A549 (cell line): ENCODE measurements at regions not wholly inside any gene's neighbourhood (a gene's known extent, or its start where the extent isn't known, plus 50 kb on each side); places are given as distances from the start of the nearest gene placed in this dataset.

Experiments
- ATAC-seq, 2 experiments: fragments of 200-7000 bp in 1 of 2; fragments of >200 bp in 1 of 2; cut with Nextera tagmentation in 1 of 2; cut with Tn5 transposase in 1 of 2; 3 replicates each; pipeline versions ENCODE4 v1.8.0 to v1.9.1; 2018 to 2020; ENCODE audit warnings: mild to moderate bottlenecking in 1 of 2, moderate library complexity in 1 of 2
- CTCF ChIA-PET: fragments of 300-600 bp; sonication (Branson Sonifier 250); formaldehyde crosslinking; extraction: SDS; loops from one replicate; lab custom pipeline; 2021; ENCODE audit warnings: antibody characterized with exemption, inconsistent platforms; lab: Yijun Ruan, JAX
- POLR2A ChIA-PET: fragments of 350-600 bp; formaldehyde crosslinking; extraction: SDS; loops from one replicate; lab custom pipeline; 2021; ENCODE audit warnings: antibody characterized with exemption, inconsistent platforms; lab: Yijun Ruan, JAX
- DNase-seq, 2 experiments: peaks; one replicate each; pipeline versions ENCODE4 v3.0.0 to v3.0.0-alpha.2; 2011 to 2016; ENCODE audit warnings: low read depth in 1 of 2, low spot score in 1 of 2
- FAIRE-seq: peaks from 2 replicates; lab custom pipeline; 2011; peaks lifted over from hg19 to GRCh38; lab: Jason Lieb, UNC
- H3K27ac ChIP-seq, 2 experiments: fragments of >200 bp; sonication (Bioruptor Twin); formaldehyde crosslinking; 3 replicates each; pipeline ENCODE4 v1.5.1; 2016 to 2017
- H3K4me1 ChIP-seq: fragments of >200 bp; sonication (Bioruptor Twin); formaldehyde crosslinking; 3 replicates; pipeline ENCODE4 v1.6.1; 2016
- H3K4me2 ChIP-seq: fragments of >200 bp; sonication (Bioruptor Twin); formaldehyde crosslinking; 3 replicates; pipeline ENCODE4 v1.6.1; 2016
- H3K4me3 ChIP-seq: fragments of >200 bp; sonication (Bioruptor Twin); formaldehyde crosslinking; 3 replicates; pipeline ENCODE4 v1.5.1; 2016
- H3K9me3 ChIP-seq: fragments of >200 bp; sonication (Bioruptor Twin); formaldehyde crosslinking; 3 replicates; pipeline ENCODE4 v1.6.1; 2016
- BHLHE40 ChIP-seq: IDR thresholded peaks from 2 replicates; pipeline ENCODE4 v1.6.1; 2012; ENCODE audit warnings: low read depth, low read length, inconsistent platforms
- CBX2 ChIP-seq: fragments of 200-600 bp; sonication (generic); IDR thresholded peaks from 2 replicates; pipeline ENCODE4 v1.6.1; 2016; ENCODE audit warnings: low read depth, mild to moderate bottlenecking, borderline replicate concordance
- CHD4 ChIP-seq: fragments of 200-600 bp; sonication (generic); IDR thresholded peaks from 2 replicates; pipeline ENCODE4 v1.6.1; 2016; ENCODE audit warnings: antibody characterized with exemption, mild to moderate bottlenecking, borderline replicate concordance
- CTCF ChIP-seq: fragments of >200 bp; sonication (Bioruptor Twin); formaldehyde crosslinking; IDR thresholded peaks from 3 replicates; pipeline ENCODE4 v1.5.1; 2016
- EHF ChIP-seq: fragments of 250-450 bp; sonication (Bioruptor Pico); IDR thresholded peaks from 2 replicates; pipeline ENCODE4 v1.5.0; 2020; ENCODE audit warnings: mild to moderate bottlenecking
- EP300 ChIP-seq, 2 experiments: fragments of >200 bp; sonication (Bioruptor Twin); formaldehyde crosslinking; IDR thresholded peaks; 2 replicates in 1 of 2; 3 replicates in 1 of 2; pipeline ENCODE4 v1.6.1; 2016 to 2017
- ESRRA ChIP-seq: fragments of 150-350 bp; IDR thresholded peaks from 2 replicates; pipeline ENCODE4 v1.6.1; 2014; ENCODE audit warnings: mild to moderate bottlenecking, low read length, borderline replicate concordance
- FOXS1 ChIP-seq: fragments of 250-450 bp; sonication (Bioruptor Pico); IDR thresholded peaks from 2 replicates; pipeline ENCODE4 v1.5.0; 2020; ENCODE audit warnings: mild to moderate bottlenecking, moderate library complexity
- HEYL ChIP-seq: fragments of 250-450 bp; sonication (Bioruptor Pico); IDR thresholded peaks from 2 replicates; pipeline ENCODE4 v1.8.0; 2021; ENCODE audit warnings: mild to moderate bottlenecking, moderate library complexity
- HMGXB4 ChIP-seq: fragments of 250-450 bp; sonication (Bioruptor Pico); IDR thresholded peaks from 2 replicates; pipeline ENCODE4 v1.5.0; 2021; ENCODE audit warnings: mild to moderate bottlenecking, moderate library complexity, borderline replicate concordance
- HOXB13 ChIP-seq: fragments of 250-450 bp; sonication (Bioruptor Pico); IDR thresholded peaks from 2 replicates; pipeline ENCODE4 v1.5.0; 2020; ENCODE audit warnings: low read depth, mild to moderate bottlenecking, moderate library complexity
- HOXB5 ChIP-seq: fragments of 250-450 bp; sonication (Bioruptor Pico); IDR thresholded peaks from 2 replicates; pipeline ENCODE4 v1.5.0; 2020; ENCODE audit warnings: mild to moderate bottlenecking, moderate library complexity
- JUN ChIP-seq, 2 experiments: fragments of >200 bp; sonication (Bioruptor Twin); formaldehyde crosslinking; IDR thresholded peaks; 2 replicates in 1 of 2; 3 replicates in 1 of 2; pipeline ENCODE4 v1.6.1; 2016 to 2017
- KDM1A ChIP-seq: fragments of 200-600 bp; sonication (generic); IDR thresholded peaks from 2 replicates; pipeline ENCODE4 v1.6.1; 2016; ENCODE audit warnings: low read depth, mild to moderate bottlenecking
- KDM5A ChIP-seq: fragments of 200-600 bp; sonication (generic); IDR thresholded peaks from 2 replicates; pipeline ENCODE4 v1.6.1; 2016; ENCODE audit warnings: antibody characterized with exemption, mild to moderate bottlenecking
- MAFK ChIP-seq: fragments of 450-650 bp; IDR thresholded peaks from 2 replicates; pipeline ENCODE4 v1.6.1; 2014; ENCODE audit not compliant: partially characterized antibody
- MYC ChIP-seq: IDR thresholded peaks from 2 replicates; pipeline ENCODE4 v1.6.1; 2012; ENCODE audit warnings: mild to moderate bottlenecking, inconsistent platforms, low read length, improper control_type of control experiment, borderline replicate concordance
- NFE2L2 ChIP-seq: fragments of 150-350 bp; conservative IDR thresholded peaks from 2 replicates; pipeline ENCODE4 v1.6.1; 2014; ENCODE audit warnings: low read length
- NR3C1 ChIP-seq: fragments of >200 bp; sonication (Bioruptor Twin); formaldehyde crosslinking; IDR thresholded peaks from 3 replicates; pipeline ENCODE4 v1.6.1; 2017
- PHF8 ChIP-seq: fragments of 200-600 bp; sonication (generic); IDR thresholded peaks from 2 replicates; pipeline ENCODE4 v1.6.1; 2016; ENCODE audit warnings: low read depth, mild to moderate bottlenecking, antibody characterized with exemption, moderate library complexity, borderline replicate concordance
- POLR2A ChIP-seq: IDR thresholded peaks from 2 replicates; pipeline ENCODE4 v1.6.1; 2012; ENCODE audit warnings: mild to moderate bottlenecking, low read length
- POLR2AphosphoS2 ChIP-seq: conservative IDR thresholded peaks from 2 replicates; pipeline ENCODE4 v1.6.1; 2012; ENCODE audit warnings: low read length, improper control_type of control experiment, inconsistent platforms
- RCOR1 ChIP-seq: fragments of 150-350 bp; IDR thresholded peaks from 2 replicates; pipeline ENCODE4 v1.6.1; 2014; ENCODE audit warnings: antibody characterized with exemption, low read length, low read depth
- RFX5 ChIP-seq: fragments of 450-650 bp; IDR thresholded peaks from 2 replicates; pipeline ENCODE4 v1.7.1; 2014; ENCODE audit warnings: antibody characterized with exemption, mild to moderate bottlenecking, moderate library complexity
- SREBF2 ChIP-seq: fragments of 450-650 bp; IDR thresholded peaks from 2 replicates; pipeline ENCODE4 v1.6.1; 2014; ENCODE audit warnings: mild to moderate bottlenecking, moderate library complexity
- ZC3H11A ChIP-seq: fragments of 450-650 bp; IDR thresholded peaks from 2 replicates; pipeline ENCODE4 v1.6.1; 2014; ENCODE audit warnings: antibody characterized with exemption, mild to moderate bottlenecking
- ZFP36 ChIP-seq: fragments of 450-650 bp; IDR thresholded peaks from 2 replicates; pipeline ENCODE4 v1.6.1; 2014; ENCODE audit warnings: borderline replicate concordance; ENCODE audit not compliant: partially characterized antibody
- WGBS: methylation state at CpG from one replicate; pipeline ENCODE4 v1.1.6; 2017; ENCODE audit errors: missing lambda C conversion rate; 5-methylcytosine and 5-hydroxymethylcytosine counted together
- TF ChIP-seq, protein P1 (sequence below): fragments of >200 bp; sonication (Bioruptor Twin); formaldehyde crosslinking; IDR thresholded peaks from 3 replicates; pipeline ENCODE4 v1.6.1; 2016

DNA sequence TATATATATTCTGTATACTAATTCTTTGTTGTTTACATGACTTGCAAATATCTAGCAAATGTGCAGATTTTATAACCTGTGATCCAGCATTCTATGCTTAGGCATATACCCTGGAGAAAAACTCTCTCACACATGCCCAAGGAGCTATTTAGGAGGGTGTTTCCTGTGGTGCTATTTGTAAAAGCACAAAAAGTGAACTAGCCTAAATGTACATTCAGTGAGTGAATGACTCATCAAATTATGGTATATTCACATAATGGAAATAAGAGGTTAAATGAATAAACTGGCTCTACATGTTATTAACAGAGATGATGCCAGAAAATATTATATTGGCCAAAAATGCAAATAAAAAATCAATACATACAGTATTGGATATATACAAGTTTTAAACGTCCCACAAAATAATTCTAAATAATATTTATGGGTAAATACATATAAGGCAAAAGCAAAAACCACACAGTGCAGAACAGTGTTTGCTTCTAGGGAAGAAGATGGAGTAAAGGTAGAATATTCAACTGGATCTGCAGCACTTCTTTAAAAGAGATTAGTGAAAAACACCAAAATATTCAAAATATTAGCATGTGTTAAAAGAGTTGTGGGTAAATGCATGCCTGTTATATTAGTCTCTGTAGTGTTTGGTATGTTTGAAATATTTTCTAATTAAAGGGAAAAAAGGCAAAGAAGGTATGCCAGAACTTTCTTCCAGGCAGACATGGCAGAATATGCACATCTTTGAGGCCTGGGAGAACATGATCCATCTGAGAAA lies 344.7 kb downstream of the KLF5 start:
- WGBS: 29% methylated on average over 1 of the region's 1 CpG
- Histone ChIP-seq H3K27ac (no peak overlapping the region), H3K9me3 (no peaks in the 10 kb centered on the region), H3K4me2 (no peak overlapping the region), H3K4me3 (no peak overlapping the region), H3K4me1 (peaks cover 4% of the 10 kb centered on the region; the same call in 1 of the 3 replicates)
- ATAC-seq (no peak), DNase-seq (no peak), FAIRE-seq (no peak)
- ChIA-PET CTCF (no interaction called here), POLR2A (no interaction called here)
- TF ChIP-seq NR3C1: no peak
- TF ChIP-seq POLR2A: no peak
- TF ChIP-seq MYC: no peak
- TF ChIP-seq NFE2L2: peak; percentile 58
- TF ChIP-seq FOXS1 (CRISPR knock-in tag): no peak
- no peak for TF ChIP-seq ZC3H11A
- no peak for TF ChIP-seq HOXB13 (CRISPR knock-in tag)
- TF ChIP-seq, protein P1, sequence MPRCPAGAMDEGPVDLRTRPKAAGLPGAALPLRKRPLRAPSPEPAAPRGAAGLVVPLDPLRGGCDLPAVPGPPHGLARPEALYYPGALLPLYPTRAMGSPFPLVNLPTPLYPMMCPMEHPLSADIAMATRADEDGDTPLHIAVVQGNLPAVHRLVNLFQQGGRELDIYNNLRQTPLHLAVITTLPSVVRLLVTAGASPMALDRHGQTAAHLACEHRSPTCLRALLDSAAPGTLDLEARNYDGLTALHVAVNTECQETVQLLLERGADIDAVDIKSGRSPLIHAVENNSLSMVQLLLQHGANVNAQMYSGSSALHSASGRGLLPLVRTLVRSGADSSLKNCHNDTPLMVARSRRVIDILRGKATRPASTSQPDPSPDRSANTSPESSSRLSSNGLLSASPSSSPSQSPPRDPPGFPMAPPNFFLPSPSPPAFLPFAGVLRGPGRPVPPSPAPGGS: no peak
- TF ChIP-seq KDM1A: no peak
- TF ChIP-seq MAFK: peak; percentile 40
- TF ChIP-seq RCOR1: no peak
- TF ChIP-seq EP300 (IDR thresholded peaks at IDR 0.05): no peak

GRCh38 chr13:73401769-73402168 lies 343.0 kb downstream of the KLF5 start:
- CTCF ChIA-PET: no interaction called here
- Histone ChIP-seq H3K27ac (no peak overlapping the region), H3K4me1 (peaks cover 4% of the 10 kb centered on the region; the same call in 1 of the 3 replicates), H3K9me3 (no peaks in the 10 kb centered on the region), H3K4me3 (no peak overlapping the region), H3K4me2 (no peak overlapping the region)
- TF ChIP-seq POLR2AphosphoS2 (no peak), EP300 (IDR thresholded peaks at IDR 0.05) (no peak), ZFP36 (no peak), SREBF2 (no peak)
- FAIRE-seq: no peak
- no peak for ATAC-seq
- POLR2A ChIA-PET: no interaction called here
- WGBS: 54% methylated on average over 2 of the region's 2 CpGs
- DNase-seq: peak in 1 of 2 experiments; percentile 7

DNA sequence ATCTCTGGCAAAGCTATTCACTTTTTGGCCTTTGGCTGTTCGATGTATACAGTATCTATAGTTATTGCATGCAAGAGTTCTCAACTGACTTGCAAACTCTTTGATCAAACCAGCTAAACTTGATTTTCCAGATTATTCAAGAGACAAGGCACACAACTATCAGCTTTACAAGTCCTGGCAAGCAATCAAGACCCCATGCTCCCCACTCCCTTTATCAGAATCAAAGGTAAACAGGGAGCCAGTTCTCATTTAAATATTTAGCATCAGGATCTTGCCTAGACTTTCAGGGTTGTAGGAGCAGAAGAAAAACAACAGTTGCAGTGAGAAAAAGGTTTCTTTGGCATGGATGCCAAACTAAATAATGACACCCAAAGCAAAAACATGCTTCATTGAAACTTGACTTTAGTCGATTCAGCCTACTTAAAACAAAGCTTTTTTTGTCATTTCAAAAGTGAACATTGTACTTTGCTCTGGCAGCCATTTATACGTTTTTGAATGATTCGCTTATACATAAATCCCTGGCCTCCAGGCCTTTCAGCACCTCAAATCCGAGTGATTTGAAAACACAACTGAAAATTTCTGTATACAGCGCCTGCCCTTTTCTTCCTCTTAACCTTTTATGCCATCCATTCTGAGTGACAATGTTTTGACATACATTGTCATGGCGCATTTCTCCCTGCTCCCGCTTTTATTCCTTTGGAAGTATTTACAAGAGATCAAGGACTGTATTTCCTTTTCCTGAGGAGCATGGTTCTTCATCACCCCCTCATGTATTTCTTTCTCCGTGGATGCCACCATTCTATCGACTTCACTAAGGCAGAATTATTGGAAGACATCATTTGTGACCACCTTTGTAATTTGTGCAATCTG lies 340.8 kb downstream of the KLF5 start:
- H3K4me3 ChIP-seq: no peak overlapping the region
- H3K27ac ChIP-seq: no peak overlapping the region
- TF ChIP-seq POLR2AphosphoS2 (no peak), CHD4 (no peak), HOXB5 (no peak), PHF8 (no peak), CTCF (no peak), EHF (CRISPR knock-in tag) (no peak), KDM5A (no peak), BHLHE40 (no peak), RFX5 (no peak), HEYL (CRISPR knock-in tag) (no peak), ESRRA (no peak), POLR2A (no peak), CBX2 (no peak), JUN (IDR thresholded peaks at IDR 0.05) (no peak), SREBF2 (no peak), MAFK (no peak), EP300 (IDR thresholded peaks at IDR 0.05) (no peak), HMGXB4 (CRISPR knock-in tag) (no peak)
- TF ChIP-seq, all 56 proteins: peak for 0
- FAIRE-seq (no peak), DNase-seq (no peak), ATAC-seq (no peak)
- no peak overlapping the region for H3K4me2 ChIP-seq
- no peaks in the 10 kb centered on the region for H3K9me3 ChIP-seq
- ChIA-PET CTCF (interaction anchor here (0.8 kb wide), 1 partner anchor 12 kb away, joined by 3 read pairs; no protein-coding TSS in a partner anchor), POLR2A (no interaction called here)
- H3K4me1 ChIP-seq: peaks cover 4% of the 10 kb centered on the region; the same call in 1 of the 3 replicates
- WGBS: 73% methylated on average over 10 of the region's 10 CpGs
